Keratinocyte (primary cell): ENCODE measurements at regions not wholly inside any gene's neighbourhood (a gene's known extent, or its start where the extent isn't known, plus 50 kb on each side); places are given as distances from the start of the nearest gene placed in this dataset.

ENCODE experiments used
- CTCF ChIP-seq, 3 experiments: IDR thresholded peaks in 1 of 3; conservative IDR thresholded peaks in 1 of 3; optimal IDR thresholded peaks in 1 of 3; 2 replicates in 2 of 3; 3 replicates in 1 of 3; pipeline versions ENCODE3 to v1.5.1; 2011; ENCODE audit warnings: low read length in 3 of 3, mild to moderate bottlenecking in 3 of 3, moderate library complexity in 2 of 3, control low read depth in 1 of 3, inconsistent platforms in 1 of 3; ENCODE audit not compliant: insufficient read depth in 2 of 3; ENCODE audit errors: extremely low read depth in 1 of 3
- EZH2 ChIP-seq: IDR thresholded peaks from one replicate; pipeline ENCODE4 v1.6.1; 2012; ENCODE audit warnings: inconsistent platforms, mild to moderate bottlenecking, low read length, moderate library complexity

GRCh38 chr3:154568064-154568463, 138.1 kb upstream of the GPR149 start:
- TF ChIP-seq CTCF (optimal IDR thresholded peaks at IDR 0.05 in 1 of 3, IDR thresholded peaks at IDR 0.05 in 1 of 3, conservative IDR thresholded peaks at IDR 0.05 in 1 of 3; ENCODE audit: extremely low read depth in 1 of 3, insufficient read depth in 2 of 3, low read length in 3 of 3), result no peak
- no peak for TF ChIP-seq EZH2
